NT2/D1 (cell line): ENCODE measurements at regions not wholly inside any gene's neighbourhood (a gene's known extent, or its start where the extent isn't known, plus 50 kb on each side); places are given as distances from the start of the nearest gene placed in this dataset.

ENCODE experiments used
- SUZ12 ChIP-seq: IDR thresholded peaks from 2 replicates; pipeline ENCODE4 v1.6.1; 2011; ENCODE audit not compliant: insufficient read length, insufficient read depth; ENCODE audit errors: extremely low read depth
- YY1 ChIP-seq: IDR thresholded peaks from 2 replicates; pipeline ENCODE4 v1.6.1; 2011; ENCODE audit not compliant: insufficient read length, insufficient read depth
- ZNF274 ChIP-seq: IDR thresholded peaks from 2 replicates; pipeline ENCODE4 v1.6.1; 2011; ENCODE audit warnings: mild to moderate bottlenecking, low read depth, low read length

- TF ChIP-seq ZNF274, result no peak
- no peak for TF ChIP-seq YY1
- TF ChIP-seq SUZ12, result no peak
Measured at GRCh38 chr5:124552526-124552925, 193.9 kb downstream of the ZNF608 start.
